ENCODE measurements at regions not wholly inside any gene's neighbourhood (a gene's known extent, or its start where the extent isn't known, plus 50 kb on each side); places are given as distances from the start of the nearest gene placed in this dataset.

GRCh38 chr2:180058993-180059392 lies 51.9 kb upstream of the CWC22 start:
- TF ChIP-seq EP300 (IDR thresholded peaks at IDR 0.05) (no peak), CTCF (IDR thresholded peaks at IDR 0.05) (no peak)

All from sigmoid colon (tissue), 4 donors.